Panc1 (cell line): ENCODE measurements at regions not wholly inside any gene's neighbourhood (a gene's known extent, or its start where the extent isn't known, plus 50 kb on each side); places are given as distances from the start of the nearest gene placed in this dataset.

ENCODE experiments used
- CTCF ChIP-seq: fragments of 450-650 bp; IDR thresholded peaks from 2 replicates; pipeline ENCODE4 v1.5.1; 2017; ENCODE audit warnings: mild to moderate bottlenecking
- POLR2AphosphoS5 ChIP-seq: IDR thresholded peaks from 2 replicates; pipeline ENCODE4 v1.6.1; 2012; ENCODE audit warnings: mild to moderate bottlenecking, low read depth, low read length, moderate library complexity
- SIN3A ChIP-seq: IDR thresholded peaks from 2 replicates; pipeline ENCODE4 v1.6.1; 2012; ENCODE audit warnings: low read depth, mild to moderate bottlenecking, low read length, moderate library complexity, borderline replicate concordance; ENCODE audit not compliant: insufficient read depth

GRCh38 chr15:94927003-94927402 is 695.6 kb downstream of the MCTP2 start:
- no peak for TF ChIP-seq CTCF
- TF ChIP-seq POLR2AphosphoS5, result no peak
- TF ChIP-seq SIN3A, result no peak
